SK-N-SH treated with all-trans-retinoic acid at 6 μM for 48 hours (cell line): ENCODE measurements at regions not wholly inside any gene's neighbourhood (a gene's known extent, or its start where the extent isn't known, plus 50 kb on each side); places are given as distances from the start of the nearest gene placed in this dataset.

Source experiments
- ATAC-seq: fragments of 200-7000 bp; cut with Tn5 transposase; 3 replicates; pipeline ENCODE4 v1.9.1; 2020; ENCODE audit warnings: mild to moderate bottlenecking, moderate library complexity
- ARNTL ChIP-seq: fragments of 450-650 bp; formaldehyde crosslinking; IDR thresholded peaks from 2 replicates; pipeline ENCODE4 v1.5.0; 2020; ENCODE audit warnings: low read depth, mild to moderate bottlenecking, moderate library complexity, borderline replicate concordance
- BACH2 ChIP-seq: fragments of 250-450 bp; sonication (Bioruptor Pico); IDR thresholded peaks from 2 replicates; pipeline ENCODE4 v1.9.0; 2021; ENCODE audit warnings: mild to moderate bottlenecking, borderline replicate concordance
- CREB5 ChIP-seq: fragments of 250-450 bp; sonication (Bioruptor Pico); IDR thresholded peaks from 2 replicates; pipeline ENCODE4 v1.5.1; 2020; ENCODE audit warnings: low read depth, mild to moderate bottlenecking, moderate library complexity
- CSDC2 ChIP-seq: fragments of 250-450 bp; sonication (Bioruptor Pico); IDR thresholded peaks from 2 replicates; pipeline ENCODE4 v1.5.0; 2020; ENCODE audit warnings: mild to moderate bottlenecking, moderate library complexity
- ESRRG ChIP-seq: fragments of 250-450 bp; sonication (Bioruptor Pico); IDR thresholded peaks from 2 replicates; pipeline ENCODE4 v1.6.1; 2021; ENCODE audit warnings: mild to moderate bottlenecking
- GLIS3 ChIP-seq: fragments of 250-450 bp; sonication (Bioruptor Pico); IDR thresholded peaks from 2 replicates; pipeline ENCODE4 v1.5.0; 2020; ENCODE audit warnings: mild to moderate bottlenecking, moderate library complexity
- ISL1 ChIP-seq: fragments of 250-450 bp; sonication (Bioruptor Pico); IDR thresholded peaks from 2 replicates; pipeline ENCODE4 v2.1.2; 2022; ENCODE audit warnings: mild to moderate bottlenecking, moderate library complexity
- OSR1 ChIP-seq: fragments of 250-450 bp; sonication (Bioruptor Pico); IDR thresholded peaks from 2 replicates; pipeline ENCODE4 v1.8.0; 2022; ENCODE audit warnings: moderate library complexity, mild to moderate bottlenecking, inconsistent platforms
- PATZ1 ChIP-seq: fragments of 250-450 bp; sonication (Bioruptor Pico); IDR thresholded peaks from 2 replicates; pipeline ENCODE4 v1.8.0; 2020; ENCODE audit warnings: mild to moderate bottlenecking, moderate library complexity, borderline replicate concordance
- POU6F1 ChIP-seq: fragments of 250-450 bp; sonication (Bioruptor Pico); IDR thresholded peaks from 2 replicates; pipeline ENCODE4 v1.8.0; 2021; ENCODE audit warnings: low read depth, mild to moderate bottlenecking, moderate library complexity, borderline replicate concordance
- PPARA ChIP-seq: fragments of 250-450 bp; sonication (Bioruptor Pico); IDR thresholded peaks from 2 replicates; pipeline ENCODE4 v1.5.0; 2020; ENCODE audit warnings: mild to moderate bottlenecking, borderline replicate concordance
- SNAI2 ChIP-seq: fragments of 250-450 bp; sonication (Bioruptor Pico); IDR thresholded peaks from 2 replicates; pipeline ENCODE4 v1.5.0; 2020; ENCODE audit warnings: mild to moderate bottlenecking, moderate library complexity
- TCF4 ChIP-seq: fragments of 250-450 bp; sonication (Bioruptor Pico); IDR thresholded peaks from 2 replicates; pipeline ENCODE4 v1.8.0; 2021; ENCODE audit warnings: mild to moderate bottlenecking, moderate library complexity, borderline replicate concordance
- TOX ChIP-seq: fragments of 250-450 bp; sonication (Bioruptor Pico); IDR thresholded peaks from 2 replicates; pipeline ENCODE4 v1.8.0; 2021; ENCODE audit warnings: mild to moderate bottlenecking, moderate library complexity, borderline replicate concordance
- TSHZ2 ChIP-seq: fragments of 250-450 bp; sonication (Bioruptor Pico); IDR thresholded peaks from 2 replicates; pipeline ENCODE4 v1.5.0; 2020; ENCODE audit warnings: mild to moderate bottlenecking, moderate library complexity
- ZC3H10 ChIP-seq: fragments of 250-450 bp; sonication (Bioruptor Pico); IDR thresholded peaks from 2 replicates; pipeline ENCODE4 v1.5.1; 2021; ENCODE audit warnings: mild to moderate bottlenecking, moderate library complexity
- ZFP3 ChIP-seq: fragments of 250-450 bp; sonication (Bioruptor Pico); IDR thresholded peaks from 2 replicates; pipeline ENCODE4 v1.5.0; 2020; ENCODE audit warnings: mild to moderate bottlenecking, moderate library complexity
- ZFP30 ChIP-seq: fragments of 450-650 bp; formaldehyde crosslinking; IDR thresholded peaks from 2 replicates; pipeline ENCODE4 v1.5.0; 2022; ENCODE audit warnings: mild to moderate bottlenecking, moderate library complexity
- ZNF565 ChIP-seq: fragments of 450-650 bp; formaldehyde crosslinking; conservative IDR thresholded peaks from 2 replicates; pipeline ENCODE4 v1.5.0; 2020; ENCODE audit warnings: low read depth, mild to moderate bottlenecking, moderate library complexity
- ZNF70 ChIP-seq: fragments of 450-650 bp; formaldehyde crosslinking; IDR thresholded peaks from 2 replicates; pipeline ENCODE4 v1.5.0; 2020; ENCODE audit warnings: mild to moderate bottlenecking, moderate library complexity
- ZNF8 ChIP-seq: fragments of 450-650 bp; formaldehyde crosslinking; IDR thresholded peaks from 2 replicates; pipeline ENCODE4 v1.5.0; 2020; ENCODE audit warnings: mild to moderate bottlenecking, moderate library complexity

GRCh38 chr10:62632071-62632809 is 172.3 kb upstream of the ADO start (continued):
- TF ChIP-seq POU6F1 (no peak), PPARA (CRISPR knock-in tag) (no peak)

GRCh38 chr10:62633976-62634375 is 170.5 kb upstream of the ADO start:
- ATAC-seq, result no peak
- TF ChIP-seq ZFP3 (CRISPR knock-in tag) (no peak), ESRRG (CRISPR knock-in tag) (no peak), CREB5 (no peak), ZNF8 (CRISPR knock-in tag) (no peak), PPARA (CRISPR knock-in tag) (no peak), PATZ1 (no peak), GLIS3 (CRISPR knock-in tag) (no peak), TCF4 (no peak), ZFP30 (CRISPR knock-in tag) (no peak), SNAI2 (CRISPR knock-in tag) (no peak), BACH2 (CRISPR knock-in tag) (no peak), ARNTL (CRISPR knock-in tag) (no peak), CSDC2 (CRISPR knock-in tag) (no peak)

DNA sequence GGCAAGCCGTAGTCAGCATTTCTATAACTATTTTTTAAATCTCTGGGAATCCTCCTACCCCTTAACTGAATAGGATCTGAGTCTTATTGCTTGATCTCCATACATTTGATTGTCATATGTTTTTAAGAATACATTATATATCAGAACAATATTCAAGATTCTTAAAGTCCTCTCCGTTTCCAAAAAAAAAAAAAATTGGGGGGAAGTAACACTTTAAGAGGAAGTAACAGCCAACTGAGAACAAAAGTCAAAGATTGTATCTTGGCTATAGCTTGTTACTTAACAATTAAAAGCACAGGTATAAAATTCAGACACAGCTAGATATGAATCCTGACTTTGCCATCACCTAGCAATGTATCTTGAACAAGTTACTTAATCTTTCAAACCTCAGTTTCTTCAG is 169.9 kb upstream of the ADO start:
- TF ChIP-seq ZNF8 (CRISPR knock-in tag) (no peak), ZFP30 (CRISPR knock-in tag) (no peak), TCF4 (no peak), ESRRG (CRISPR knock-in tag) (no peak), CREB5 (no peak), ZNF565 (CRISPR knock-in tag) (no peak), TSHZ2 (CRISPR knock-in tag) (no peak), ZNF70 (no peak), SNAI2 (CRISPR knock-in tag) (no peak), ZC3H10 (no peak), ISL1 (CRISPR knock-in tag) (no peak), TOX (no peak), PPARA (CRISPR knock-in tag) (no peak), OSR1 (CRISPR knock-in tag) (no peak), POU6F1 (no peak)
- ATAC-seq, result no peak
